ENCODE measurements at regions not wholly inside any gene's neighbourhood (a gene's known extent, or its start where the extent isn't known, plus 50 kb on each side); places are given as distances from the start of the nearest gene placed in this dataset.

DNA sequence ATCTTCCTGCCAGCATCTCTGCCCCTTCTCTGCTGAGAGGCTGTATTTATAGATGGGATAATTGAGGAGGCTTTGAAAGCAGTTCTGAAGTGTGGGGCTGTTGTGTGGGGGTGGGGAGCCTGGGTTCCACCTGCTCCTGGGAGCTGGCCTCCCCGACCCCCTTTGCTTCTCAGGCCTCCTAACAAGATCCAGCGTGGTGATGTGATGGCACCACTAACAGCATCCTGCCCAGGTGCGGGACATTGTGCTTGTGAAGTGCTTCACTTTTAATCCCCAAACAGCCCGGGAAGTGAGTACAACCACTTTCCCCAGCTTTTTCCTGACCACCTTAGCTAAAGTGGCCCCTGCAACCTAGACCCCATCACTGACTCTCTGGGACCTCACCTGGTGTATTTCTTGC lies 95.1 kb upstream of the NRXN3 start:
- no peak for DNase-seq

DNA sequence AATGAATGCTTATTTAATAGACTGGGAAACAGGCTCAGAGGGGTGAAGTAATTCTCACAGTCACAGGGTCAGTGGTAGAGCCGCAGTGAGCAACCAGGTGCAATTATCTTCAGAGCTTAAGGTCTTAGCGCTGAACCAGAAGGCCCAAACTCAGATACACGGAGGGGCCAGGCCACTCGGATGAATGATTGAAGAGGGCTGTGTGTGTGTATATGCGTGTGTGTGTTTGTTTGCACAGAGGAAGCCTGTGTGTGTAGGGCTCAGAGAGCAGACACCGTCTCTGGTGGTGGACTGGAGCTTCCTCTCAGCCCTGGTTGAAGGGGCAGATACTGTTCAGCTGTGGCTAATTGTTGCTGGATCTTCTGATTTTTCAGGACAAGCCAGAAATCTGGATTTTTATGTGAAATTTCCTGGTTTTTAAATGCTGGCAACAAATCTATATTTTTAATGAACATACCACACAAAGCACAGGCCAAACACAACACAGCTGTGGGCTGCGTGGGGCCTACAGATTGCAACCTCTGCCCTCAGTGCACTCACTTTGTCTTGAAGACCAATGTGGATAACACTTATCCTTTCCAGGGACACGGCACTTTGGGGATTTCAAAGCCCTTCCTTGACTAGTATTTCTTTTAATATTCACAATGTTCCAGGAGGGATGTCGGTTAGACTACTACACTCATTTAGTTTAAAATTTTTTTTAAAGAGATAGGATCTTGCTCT lies 94.5 kb upstream of the NRXN3 start:
- DNase-seq, result no peak

DNA sequence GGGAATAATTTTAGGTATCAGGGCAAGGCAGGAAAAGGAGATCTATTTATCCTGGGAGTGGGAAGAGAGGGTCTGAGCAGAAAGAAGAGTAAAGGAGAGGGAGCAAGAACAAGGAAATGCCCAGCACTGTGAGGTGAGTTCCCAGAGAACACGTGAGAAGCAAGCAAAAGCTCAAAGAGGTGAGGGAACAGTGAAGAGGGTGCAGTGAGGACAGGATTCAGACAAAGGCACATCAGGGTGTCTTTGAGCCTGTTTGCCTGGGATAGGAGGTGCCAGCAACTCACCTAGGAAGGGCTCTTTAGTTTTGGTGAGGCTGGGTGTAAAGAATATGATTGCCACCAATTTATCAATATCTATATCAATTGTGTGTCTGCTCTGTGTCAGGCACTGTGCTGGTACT lies 88.9 kb upstream of the NRXN3 start:
- no peak for DNase-seq

DNA sequence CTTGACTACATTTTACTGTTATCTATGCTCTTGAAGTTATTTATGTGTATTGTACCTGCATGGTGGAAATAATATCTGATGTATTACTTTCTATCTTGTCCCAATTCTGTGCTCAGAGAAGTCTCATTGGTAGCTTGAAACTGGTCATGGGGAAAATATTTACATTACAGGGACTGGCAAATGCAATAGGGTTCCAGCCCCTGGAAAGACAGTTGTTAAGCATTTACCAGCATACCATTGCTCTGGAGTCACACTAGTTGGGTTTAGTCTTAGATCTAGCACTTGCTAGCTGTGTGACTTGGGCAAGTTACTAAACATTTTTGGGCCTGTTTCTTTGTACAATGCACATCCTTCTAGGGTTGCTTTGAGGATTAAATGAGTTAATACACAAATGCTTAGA lies 86.3 kb upstream of the NRXN3 start:
- DNase-seq, result no peak

DNA sequence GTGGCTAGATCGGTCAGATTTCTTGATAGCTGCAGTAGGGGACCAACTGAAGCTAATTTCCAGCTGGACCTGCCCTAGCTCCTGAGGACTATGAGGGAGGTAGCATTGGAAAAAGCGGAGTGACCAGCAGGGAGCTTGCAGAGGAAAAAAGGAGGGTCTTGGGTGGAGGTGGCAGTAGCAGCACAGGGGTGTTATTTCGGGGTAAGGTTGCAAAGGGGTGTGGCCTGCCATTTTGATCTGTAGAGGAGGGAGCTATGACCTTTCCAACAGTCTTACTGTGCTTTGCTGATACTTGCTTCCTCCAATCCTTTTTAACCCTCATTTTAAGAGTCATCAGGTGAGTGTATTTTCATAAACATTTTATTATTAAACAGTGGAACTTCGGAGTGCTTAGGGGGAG lies 83.8 kb upstream of the NRXN3 start:
- no peak for DNase-seq

DNA sequence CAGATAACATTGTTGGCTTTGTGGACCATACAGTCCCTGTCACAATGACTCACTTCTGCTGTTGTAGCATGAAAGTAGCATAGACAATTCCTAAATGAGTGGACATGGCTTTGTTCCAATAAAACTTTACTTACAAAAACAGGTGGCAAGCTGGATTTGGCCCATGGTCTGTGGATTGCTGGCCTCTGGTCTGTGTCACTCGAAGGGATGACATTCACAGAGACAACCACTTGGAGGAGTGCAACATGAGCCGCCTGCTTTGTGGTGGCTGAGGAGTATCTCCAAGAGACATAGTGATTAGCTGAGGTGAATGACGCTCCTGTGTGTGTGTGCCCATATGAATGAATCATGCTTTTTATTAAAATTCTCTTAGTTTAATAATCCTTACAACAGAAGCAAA lies 81.3 kb upstream of the NRXN3 start:
- DNase-seq, result no peak

DNA sequence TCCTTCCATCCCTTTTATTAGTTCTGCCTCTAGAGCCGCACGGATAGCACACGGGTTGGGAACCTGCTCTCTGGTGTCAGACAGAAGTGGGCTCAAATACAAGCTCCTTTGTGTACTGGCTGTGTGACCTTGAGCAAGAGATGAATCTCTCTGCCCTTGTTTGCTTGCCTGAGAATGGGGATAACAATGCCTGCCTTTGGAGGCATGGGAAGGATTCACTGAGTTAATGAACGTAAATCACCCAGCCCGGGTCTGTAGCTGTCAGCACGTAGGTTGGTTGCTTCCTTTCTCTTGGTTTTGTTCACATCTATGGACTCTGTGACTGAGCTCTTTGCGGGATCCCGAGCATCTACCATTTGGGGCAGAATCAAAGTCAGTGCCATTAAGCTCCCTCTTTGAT lies 79.3 kb upstream of the NRXN3 start:
- DNase-seq, result no peak

DNA sequence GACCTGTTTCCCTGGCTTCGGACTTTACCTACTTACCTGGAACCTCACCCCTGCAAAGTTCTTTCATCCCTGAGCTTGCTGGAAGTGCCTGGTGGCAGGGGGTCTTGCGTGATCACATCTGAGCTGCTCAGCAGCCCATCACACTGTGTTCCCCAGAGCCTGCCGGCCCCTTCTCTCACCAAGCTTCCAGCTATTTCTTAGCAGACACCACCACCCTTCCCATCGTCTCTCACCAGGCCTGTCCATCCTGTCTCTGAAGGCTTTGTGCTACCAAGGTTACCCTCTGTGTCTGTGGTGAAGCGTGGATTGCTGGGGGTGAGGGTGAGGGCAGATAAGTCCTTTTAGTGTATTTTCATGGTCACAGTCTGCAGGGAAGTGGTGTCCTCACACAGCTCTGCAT lies 78.8 kb upstream of the NRXN3 start:
- DNase-seq, result no peak

DNA sequence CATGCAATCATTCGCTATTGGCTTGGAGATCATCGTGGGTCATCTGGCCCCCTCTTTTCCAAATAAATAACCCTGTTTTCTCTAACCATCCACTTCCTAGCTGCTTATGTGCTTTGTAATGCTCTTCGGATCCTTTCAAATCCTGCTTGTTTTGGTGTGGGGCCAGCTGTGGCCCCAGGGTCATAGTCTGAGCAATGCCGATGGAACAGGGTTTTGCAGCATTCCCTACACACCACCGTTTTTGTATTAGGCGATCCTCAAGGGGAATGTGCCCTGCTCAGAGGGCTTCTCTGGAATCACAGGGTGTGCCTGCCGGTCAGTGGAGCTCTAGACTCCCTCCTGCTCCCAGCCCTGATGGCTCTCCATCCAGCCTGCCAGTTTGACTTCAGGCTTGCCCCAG lies 78.1 kb upstream of the NRXN3 start:
- DNase-seq, result no peak

DNA sequence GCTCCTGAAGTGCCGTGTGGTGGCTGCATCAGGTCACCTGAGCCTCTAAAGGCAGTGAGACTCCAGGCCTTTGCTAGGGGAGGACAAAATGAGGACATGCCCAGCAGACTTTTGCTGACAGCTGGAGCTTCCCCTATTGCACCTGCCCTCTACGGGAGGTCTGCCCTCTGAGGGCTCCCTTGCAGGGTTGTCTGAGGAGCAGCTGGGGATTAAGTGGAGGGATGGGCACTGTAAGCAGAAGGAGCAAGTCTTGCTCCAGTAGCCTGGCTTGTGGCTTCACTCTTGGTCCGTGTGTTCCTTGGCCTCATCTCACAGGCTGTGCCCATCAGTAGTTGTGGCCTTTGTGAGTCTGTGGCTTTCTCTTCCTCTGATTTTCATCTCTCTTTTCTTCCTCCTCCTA lies 66.9 kb upstream of the NRXN3 start:
- DNase-seq, result no peak

DNA sequence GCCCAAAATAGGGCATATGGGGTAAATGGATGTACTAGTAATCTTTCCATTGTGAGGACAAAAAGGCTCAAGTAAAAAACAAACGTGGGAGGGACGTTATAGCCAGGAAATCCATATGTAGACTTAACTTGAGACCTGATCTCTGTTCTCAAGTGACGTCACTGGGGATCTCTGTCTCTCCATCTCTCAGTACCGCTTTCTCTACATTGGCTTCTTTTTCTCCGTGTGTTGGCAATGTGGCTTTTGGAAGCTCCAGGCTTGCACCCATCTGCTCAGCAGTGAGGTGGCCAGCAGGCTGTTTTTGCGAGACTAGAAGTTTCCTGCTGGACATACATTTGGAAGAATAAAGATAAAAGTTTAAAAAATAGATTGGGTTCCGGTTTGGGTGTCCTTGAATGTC lies 66.0 kb upstream of the NRXN3 start:
- no peak for DNase-seq

DNA sequence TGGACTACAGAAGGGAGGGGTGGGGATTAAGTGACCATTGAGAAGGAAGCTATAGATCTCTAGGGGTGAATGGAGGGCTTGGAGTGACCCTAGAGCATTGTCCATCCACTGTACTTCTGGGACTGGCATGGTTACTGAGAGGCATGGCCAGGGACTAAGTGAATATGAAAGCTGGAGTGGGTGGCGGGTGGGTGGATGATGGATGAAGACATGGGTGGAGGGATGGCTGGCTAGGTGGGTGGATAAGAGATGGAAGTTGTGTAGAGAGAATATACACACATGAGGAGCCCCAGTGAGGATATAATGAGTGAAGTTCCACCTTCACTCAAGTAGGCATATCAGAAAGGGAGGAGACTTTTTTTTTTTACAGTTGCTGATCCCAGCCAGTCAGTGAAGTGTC lies 65.5 kb upstream of the NRXN3 start:
- DNase-seq, result no peak

DNA sequence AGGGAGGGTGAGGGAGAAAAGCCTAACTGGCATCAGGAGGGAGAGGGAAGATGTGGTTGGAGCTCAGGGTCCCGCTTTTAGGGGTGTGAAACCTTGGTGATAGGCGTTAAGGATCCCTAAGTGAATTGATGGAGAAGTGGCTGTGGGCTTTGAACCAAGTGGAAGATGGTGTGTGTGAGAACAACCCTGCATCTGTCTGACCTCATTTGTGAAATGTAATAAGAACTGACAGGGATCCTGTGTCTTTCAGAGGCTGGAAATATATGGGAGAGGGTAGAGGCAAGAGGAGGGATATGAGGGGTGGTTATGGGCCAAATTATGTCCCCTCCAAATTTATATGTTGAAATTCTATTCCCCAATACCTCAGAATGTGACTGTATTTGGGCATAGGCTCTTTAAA lies 63.8 kb upstream of the NRXN3 start:
- no peak for DNase-seq

DNA sequence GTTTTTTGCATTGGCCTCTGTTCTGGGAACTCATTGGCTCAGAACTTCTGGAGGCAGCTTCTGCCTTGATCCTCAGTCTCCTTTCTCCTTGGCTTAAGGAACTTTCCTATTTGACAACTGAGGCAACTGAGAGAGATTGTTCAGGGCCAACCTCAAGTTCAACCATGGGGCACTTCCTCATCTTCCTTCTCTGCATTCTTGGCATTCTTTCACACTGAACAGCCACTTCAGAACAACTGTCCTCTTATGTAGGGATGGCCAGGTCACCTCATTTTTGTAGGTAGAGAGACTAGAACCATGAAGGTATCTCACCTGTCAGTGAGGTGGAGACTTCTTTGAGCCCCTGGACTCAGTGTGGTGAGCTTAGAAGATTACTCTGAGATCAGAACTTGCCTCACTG lies 63.0 kb upstream of the NRXN3 start:
- DNase-seq, result no peak

DNA sequence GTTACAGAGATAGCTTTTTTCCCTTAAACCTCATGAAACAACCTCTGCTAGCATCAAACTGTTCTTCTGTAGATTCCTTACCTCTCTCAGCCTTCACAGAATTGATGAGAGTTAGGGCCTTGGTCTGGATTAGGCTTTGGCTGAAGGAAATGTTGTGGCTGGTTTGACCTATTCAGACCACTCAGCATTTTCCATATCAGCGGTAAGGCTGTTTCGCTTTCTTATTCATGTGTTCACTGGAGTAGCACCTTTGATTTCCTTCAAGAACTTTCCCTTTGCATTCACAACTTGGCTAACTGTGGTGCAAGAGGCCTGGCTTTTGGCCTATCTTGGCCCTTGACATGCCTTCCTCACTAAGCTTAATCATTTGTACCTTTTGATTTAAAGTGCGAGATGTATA lies 50.7 kb upstream of the NRXN3 start:
- no peak for DNase-seq
